HEK293 (cell line): ENCODE measurements at regions not wholly inside any gene's neighbourhood (a gene's known extent, or its start where the extent isn't known, plus 50 kb on each side); places are given as distances from the start of the nearest gene placed in this dataset.

ENCODE experiments used
- REPIN1 ChIP-seq: fragments of 450-650 bp; formaldehyde crosslinking; IDR thresholded peaks from 2 replicates; pipeline ENCODE4 v1.5.1; 2017; ENCODE audit warnings: missing biosample characterization, missing genetic modification characterization, low read depth
- ZNF416 ChIP-seq: fragments of 450-650 bp; formaldehyde crosslinking; IDR thresholded peaks from 2 replicates; pipeline ENCODE4 v1.5.1; 2016; ENCODE audit warnings: missing biosample characterization, missing genetic modification characterization
- ZNF777 ChIP-seq: fragments of 450-650 bp; formaldehyde crosslinking; IDR thresholded peaks from 2 replicates; pipeline ENCODE4 v1.5.1; 2017; ENCODE audit warnings: missing biosample characterization, missing genetic modification characterization, borderline replicate concordance
- TF ChIP-seq, protein P1 (sequence below): fragments of 450-650 bp; formaldehyde crosslinking; IDR thresholded peaks from 2 replicates; pipeline ENCODE4 v1.5.1; 2016; ENCODE audit warnings: missing biosample characterization, missing genetic modification characterization

DNA sequence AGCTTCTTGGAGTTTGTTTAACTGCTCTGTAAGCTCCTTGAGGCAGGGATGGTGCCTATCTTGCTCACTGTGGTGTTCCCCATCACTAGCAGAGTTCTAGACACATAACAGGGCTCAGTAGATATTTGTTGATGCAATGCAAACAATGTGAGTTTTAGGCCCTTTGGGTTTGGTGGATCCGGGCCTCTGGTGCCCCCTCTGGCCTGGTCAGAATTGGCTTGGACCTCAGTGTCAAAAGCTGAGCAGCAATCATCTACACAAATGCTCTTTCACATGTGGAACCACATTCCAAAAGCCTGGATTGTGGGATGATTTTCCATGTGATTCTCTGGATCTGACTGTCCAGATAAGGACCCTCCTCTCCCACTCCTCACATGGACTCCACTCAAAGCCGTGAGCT, 53.4 kb upstream of the BCAR3 start:
- TF ChIP-seq, protein P1, sequence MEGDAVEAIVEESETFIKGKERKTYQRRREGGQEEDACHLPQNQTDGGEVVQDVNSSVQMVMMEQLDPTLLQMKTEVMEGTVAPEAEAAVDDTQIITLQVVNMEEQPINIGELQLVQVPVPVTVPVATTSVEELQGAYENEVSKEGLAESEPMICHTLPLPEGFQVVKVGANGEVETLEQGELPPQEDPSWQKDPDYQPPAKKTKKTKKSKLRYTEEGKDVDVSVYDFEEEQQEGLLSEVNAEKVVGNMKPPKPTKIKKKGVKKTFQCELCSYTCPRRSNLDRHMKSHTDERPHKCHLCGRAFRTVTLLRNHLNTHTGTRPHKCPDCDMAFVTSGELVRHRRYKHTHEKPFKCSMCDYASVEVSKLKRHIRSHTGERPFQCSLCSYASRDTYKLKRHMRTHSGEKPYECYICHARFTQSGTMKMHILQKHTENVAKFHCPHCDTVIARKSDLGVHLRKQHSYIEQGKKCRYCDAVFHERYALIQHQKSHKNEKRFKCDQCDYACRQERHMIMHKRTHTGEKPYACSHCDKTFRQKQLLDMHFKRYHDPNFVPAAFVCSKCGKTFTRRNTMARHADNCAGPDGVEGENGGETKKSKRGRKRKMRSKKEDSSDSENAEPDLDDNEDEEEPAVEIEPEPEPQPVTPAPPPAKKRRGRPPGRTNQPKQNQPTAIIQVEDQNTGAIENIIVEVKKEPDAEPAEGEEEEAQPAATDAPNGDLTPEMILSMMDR (tag by site-specific recombination), result no peak
- no peak for TF ChIP-seq REPIN1
- no peak for TF ChIP-seq ZNF777 (tag by site-specific recombination)
- no peak for TF ChIP-seq ZNF416 (tag by site-specific recombination)
